OCI-LY1 (cell line): ENCODE measurements at regions not wholly inside any gene's neighbourhood (a gene's known extent, or its start where the extent isn't known, plus 50 kb on each side); places are given as distances from the start of the nearest gene placed in this dataset.
"Not testable (repeated sequence)": the region's sequence is repeated elsewhere in the genome, so short reads cannot be mapped to it uniquely, and the experiment has no call there.

ENCODE experiments used
- H2AFZ ChIP-seq: fragments of 200-600 bp; sonication (generic), shearing (Covaris generic); 2 replicates; pipeline ENCODE4 v1.6.0; 2014; ENCODE audit warnings: antibody characterized with exemption, mild to moderate bottlenecking, low read length
- H3F3A ChIP-seq: fragments of 200-600 bp; sonication (generic), shearing (Covaris generic); 2 replicates; pipeline ENCODE4 v1.6.0; 2014; ENCODE audit warnings: mild to moderate bottlenecking, antibody characterized with exemption, low read length, moderate library complexity; ENCODE audit not compliant: insufficient read depth
- H3K27ac ChIP-seq: fragments of 200-600 bp; sonication (generic); 2 replicates; pipeline ENCODE4 v1.5.1; 2014; ENCODE audit warnings: low read length, mixed run types, mild to moderate bottlenecking, low read depth; ENCODE audit not compliant: poor library complexity, severe bottlenecking
- H3K27me3 ChIP-seq: fragments of 200-600 bp; sonication (generic); 2 replicates; pipeline ENCODE4 v1.6.0; 2014; ENCODE audit warnings: antibody characterized with exemption, mild to moderate bottlenecking, low read length, moderate library complexity; ENCODE audit not compliant: insufficient read depth
- H3K36me3 ChIP-seq: fragments of 200-600 bp; sonication (generic); 2 replicates; pipeline ENCODE4 v1.6.1; 2014; ENCODE audit warnings: mild to moderate bottlenecking, antibody characterized with exemption, low read length, moderate library complexity, mixed read lengths; ENCODE audit not compliant: insufficient read depth
- H3K4me1 ChIP-seq: fragments of 200-600 bp; sonication (generic); 2 replicates; pipeline ENCODE4 v1.5.1; 2014; ENCODE audit warnings: mild to moderate bottlenecking, low read length, moderate library complexity; ENCODE audit not compliant: insufficient read depth, severe bottlenecking
- H3K4me2 ChIP-seq: fragments of 200-600 bp; sonication (generic), shearing (Covaris generic); 2 replicates; pipeline ENCODE4 v1.6.1; 2014; ENCODE audit warnings: low read length
- H3K4me3 ChIP-seq: fragments of 200-600 bp; sonication (generic); 2 replicates; pipeline ENCODE4 v1.5.1; 2014; ENCODE audit warnings: low read length, low read depth, mild to moderate bottlenecking, mixed read lengths; ENCODE audit not compliant: poor library complexity, severe bottlenecking
- H3K79me2 ChIP-seq: fragments of 200-600 bp; shearing (Covaris generic); 2 replicates; pipeline ENCODE4 v1.6.1; 2016; ENCODE audit warnings: mixed run types, low read length, mixed read lengths; ENCODE audit not compliant: insufficient read depth
- H3K9ac ChIP-seq: fragments of 200-600 bp; sonication (generic), shearing (Covaris generic); 2 replicates; pipeline ENCODE4 v1.6.1; 2014; ENCODE audit warnings: mild to moderate bottlenecking, low read length, mixed read lengths
- H3K9me2 ChIP-seq: fragments of 200-600 bp; sonication (generic), shearing (Covaris generic); 2 replicates; pipeline ENCODE4 v1.6.1; 2014; ENCODE audit warnings: low read depth, mild to moderate bottlenecking, low read length, mixed read lengths
- H3K9me3 ChIP-seq: fragments of 200-600 bp; shearing (Covaris generic); 2 replicates; pipeline ENCODE4 v1.6.1; 2014; ENCODE audit warnings: low read length, mixed read lengths
- H4K20me1 ChIP-seq: fragments of 200-600 bp; sonication (generic), shearing (Covaris generic); 2 replicates; pipeline ENCODE4 v1.6.0; 2016; ENCODE audit warnings: mild to moderate bottlenecking, low read length; ENCODE audit not compliant: insufficient read depth
- EZH2 ChIP-seq: fragments of 200-600 bp; sonication (generic), shearing (Covaris generic); IDR thresholded peaks from 2 replicates; pipeline ENCODE4 v1.8.0; 2017; ENCODE audit warnings: borderline replicate concordance, mixed run types, mild to moderate bottlenecking, antibody characterized with exemption, low read length, moderate library complexity, mixed read lengths
- TF ChIP-seq, protein P1 (sequence below): fragments of 200-600 bp; sonication (generic), shearing (Covaris generic); IDR thresholded peaks from 2 replicates; pipeline ENCODE4 v1.5.1; 2017; ENCODE audit warnings: mild to moderate bottlenecking, antibody characterized with exemption, low read length, moderate library complexity, mixed read lengths

DNA sequence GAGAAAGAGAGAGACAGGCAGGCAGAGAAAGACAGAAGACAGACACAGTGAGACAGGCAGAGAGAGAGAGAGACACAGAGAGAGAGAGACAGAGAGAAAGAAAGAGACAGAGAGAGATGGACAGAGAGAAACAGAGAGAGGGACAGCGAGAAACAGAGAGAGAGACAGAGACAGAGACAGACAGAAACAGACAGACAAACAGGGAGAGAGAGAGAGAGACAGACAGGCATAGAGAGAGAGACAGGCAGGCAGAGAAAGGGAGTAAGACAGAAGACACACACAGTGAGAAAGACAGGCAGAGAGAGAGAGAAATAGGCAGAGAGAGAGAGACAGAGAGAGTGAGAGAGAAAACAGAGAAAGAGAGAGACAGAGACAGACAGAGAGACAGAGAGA lies 105.3 kb upstream of the ANKRD30BL start:
- no peak for TF ChIP-seq EZH2
- H3K4me1 ChIP-seq, result peaks cover 52% of the 10 kb centered on the region
- H3K9me2 ChIP-seq, result no peaks in the 10 kb centered on the region
- peak overlapping the region; percentile 58 for H3K4me3 ChIP-seq
- no peaks in the 10 kb centered on the region for H3K27me3 ChIP-seq
- peak overlapping the region; percentile 75 for H3K9ac ChIP-seq
- H3K79me2 ChIP-seq, result no peaks in the 10 kb centered on the region
- H3K36me3 ChIP-seq, result no peaks in the 10 kb centered on the region
- H3K27ac ChIP-seq, result peak overlapping the region; percentile 94
- H4K20me1 ChIP-seq, result no peaks in the 10 kb centered on the region
- peaks cover 3% of the 10 kb centered on the region; the same call in 1 of the 2 replicates for H3F3A ChIP-seq
- H3K4me2 ChIP-seq, result peak overlapping the region; percentile 92
- H3K9me3 ChIP-seq, result no peaks in the 10 kb centered on the region
- H2AFZ ChIP-seq, result no peak overlapping the region

DNA sequence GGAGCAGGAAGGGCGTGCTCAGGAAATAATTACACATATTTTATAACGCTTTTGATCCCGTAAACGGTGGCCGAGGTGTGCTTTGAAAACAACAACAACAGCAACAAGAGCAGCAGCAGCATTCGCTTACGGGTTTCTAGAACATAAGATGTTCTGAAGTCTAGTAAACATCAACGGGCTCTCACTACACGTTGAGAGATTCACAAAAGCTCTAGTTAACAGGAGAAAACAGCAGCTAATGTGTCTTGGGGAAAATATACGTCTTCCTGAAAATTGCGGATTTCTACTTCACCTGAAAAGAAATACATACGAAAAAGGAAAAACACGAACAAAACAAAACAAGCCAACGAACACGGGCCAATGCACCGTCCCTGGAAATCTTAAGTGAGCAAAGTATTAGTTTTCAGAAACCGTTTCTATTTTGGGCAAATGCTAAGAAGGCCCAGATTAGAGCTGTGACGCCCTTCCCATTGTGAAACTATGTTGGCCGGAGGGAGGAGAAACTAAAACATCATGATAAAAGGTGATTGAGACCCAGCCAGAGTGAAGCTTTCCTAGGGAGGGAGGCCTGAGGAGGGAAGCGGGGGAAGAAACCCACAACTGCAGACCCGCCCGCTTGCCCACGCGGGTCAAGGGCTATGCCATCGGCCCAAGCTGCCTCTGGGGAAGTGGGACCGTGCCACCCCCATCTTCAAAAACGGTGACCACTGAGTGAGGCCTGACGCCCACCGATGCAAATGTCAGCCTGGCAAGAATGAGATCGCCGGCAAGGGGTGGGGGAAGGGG lies 105.9 kb upstream of the ANKRD30BL start:
- H3K27me3 ChIP-seq, H4K20me1 ChIP-seq, H3F3A ChIP-seq, H3K9me2 ChIP-seq, H2AFZ ChIP-seq, H3K9me3 ChIP-seq, H3K36me3 ChIP-seq, H3K79me2 ChIP-seq: not testable (repeated sequence)
- Histone ChIP-seq H3K4me2 (peak overlapping the region; percentile 92), H3K9ac (peak overlapping the region; percentile 75), H3K4me1 (peaks cover 52% of the 10 kb centered on the region), H3K4me3 (peak overlapping the region; percentile 58), H3K27ac (peak overlapping the region; percentile 94)

DNA sequence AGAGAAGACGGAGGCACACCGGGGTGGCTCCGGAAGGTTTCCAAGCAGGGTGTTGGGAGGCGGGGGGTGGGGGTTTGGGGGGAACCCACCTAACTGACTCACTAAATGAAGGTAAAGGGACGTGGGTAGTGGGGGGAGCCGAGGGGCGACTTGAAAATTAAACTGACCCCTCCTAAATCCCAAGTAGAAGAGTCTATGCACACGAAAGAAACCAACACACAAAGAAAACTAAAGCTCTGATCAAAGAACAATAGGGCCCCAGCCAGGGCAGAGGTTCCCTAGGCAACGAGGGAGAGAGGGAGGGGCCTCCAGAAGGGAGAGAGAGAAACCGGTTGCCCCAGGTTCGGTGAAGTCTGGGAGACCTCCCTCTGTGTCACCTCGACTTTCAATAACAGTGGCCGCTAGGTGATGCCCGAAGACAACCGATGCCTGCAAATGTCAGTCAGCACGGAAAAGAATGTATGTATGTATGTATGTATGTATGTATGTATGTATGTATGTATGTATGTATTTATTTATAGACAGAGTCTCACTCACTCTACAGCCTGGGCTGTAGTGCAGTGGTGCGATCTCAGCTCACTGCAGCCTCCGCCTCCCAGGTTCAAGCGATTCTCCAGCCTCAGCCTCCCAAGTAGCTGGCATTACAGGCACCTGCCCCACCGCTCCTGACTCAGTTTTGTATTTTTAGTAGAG lies 106.7 kb upstream of the ANKRD30BL start:
- TF ChIP-seq, protein P1, sequence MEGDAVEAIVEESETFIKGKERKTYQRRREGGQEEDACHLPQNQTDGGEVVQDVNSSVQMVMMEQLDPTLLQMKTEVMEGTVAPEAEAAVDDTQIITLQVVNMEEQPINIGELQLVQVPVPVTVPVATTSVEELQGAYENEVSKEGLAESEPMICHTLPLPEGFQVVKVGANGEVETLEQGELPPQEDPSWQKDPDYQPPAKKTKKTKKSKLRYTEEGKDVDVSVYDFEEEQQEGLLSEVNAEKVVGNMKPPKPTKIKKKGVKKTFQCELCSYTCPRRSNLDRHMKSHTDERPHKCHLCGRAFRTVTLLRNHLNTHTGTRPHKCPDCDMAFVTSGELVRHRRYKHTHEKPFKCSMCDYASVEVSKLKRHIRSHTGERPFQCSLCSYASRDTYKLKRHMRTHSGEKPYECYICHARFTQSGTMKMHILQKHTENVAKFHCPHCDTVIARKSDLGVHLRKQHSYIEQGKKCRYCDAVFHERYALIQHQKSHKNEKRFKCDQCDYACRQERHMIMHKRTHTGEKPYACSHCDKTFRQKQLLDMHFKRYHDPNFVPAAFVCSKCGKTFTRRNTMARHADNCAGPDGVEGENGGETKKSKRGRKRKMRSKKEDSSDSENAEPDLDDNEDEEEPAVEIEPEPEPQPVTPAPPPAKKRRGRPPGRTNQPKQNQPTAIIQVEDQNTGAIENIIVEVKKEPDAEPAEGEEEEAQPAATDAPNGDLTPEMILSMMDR, result peak; percentile 69
- H2AFZ ChIP-seq, H3K27me3 ChIP-seq, H3K36me3 ChIP-seq, H3F3A ChIP-seq, H3K9me2 ChIP-seq, H4K20me1 ChIP-seq, H3K9me3 ChIP-seq, H3K79me2 ChIP-seq: not testable (repeated sequence)
- H3K27ac ChIP-seq, result peak overlapping the region; percentile 94
- H3K4me1 ChIP-seq, result peaks cover 52% of the 10 kb centered on the region
- peak overlapping the region; percentile 92 for H3K4me2 ChIP-seq
- peak overlapping the region; percentile 58 for H3K4me3 ChIP-seq
- peak overlapping the region; percentile 75; the same call in 1 of the 2 replicates for H3K9ac ChIP-seq

DNA sequence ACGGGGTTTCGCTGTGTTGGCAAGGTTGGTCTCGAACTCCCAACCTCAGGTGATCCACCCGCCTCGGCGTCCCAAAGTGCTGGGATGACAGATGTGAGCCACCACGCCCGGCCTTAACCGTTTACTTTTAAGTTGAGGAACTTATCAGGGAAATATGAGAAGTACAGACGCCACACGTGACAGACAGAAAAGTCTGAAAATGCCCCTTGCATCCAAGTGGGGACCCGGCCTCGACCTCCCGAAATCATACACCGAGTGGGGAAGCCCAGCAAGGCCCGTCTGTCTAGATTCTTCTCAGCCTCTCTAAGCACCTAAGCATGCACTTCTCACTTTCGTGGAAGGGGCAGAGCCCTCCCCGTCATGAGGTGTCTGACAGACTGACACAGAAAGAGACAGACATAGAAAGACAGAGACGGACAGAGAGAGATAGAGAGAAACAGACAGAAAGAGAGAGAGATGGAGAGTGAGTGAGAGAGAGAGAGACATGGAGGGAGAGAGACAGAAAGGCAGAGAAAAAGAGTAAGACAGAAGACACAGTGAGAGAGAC lies 107.3 kb upstream of the ANKRD30BL start:
- H3K4me3 ChIP-seq, result peak overlapping the region; percentile 58
- TF ChIP-seq EZH2, result no peak
- TF ChIP-seq, protein P1, result no peak

More for the DNA sequence above, 107.3 kb upstream of the ANKRD30BL start:
- Histone ChIP-seq H3K9ac (peak overlapping the region; percentile 37), H3K79me2 (no peaks in the 10 kb centered on the region), H3K9me2 (no peaks in the 10 kb centered on the region), H3K9me3 (no peaks in the 10 kb centered on the region), H3K36me3 (no peaks in the 10 kb centered on the region), H4K20me1 (no peaks in the 10 kb centered on the region), H3K4me1 (peaks cover 52% of the 10 kb centered on the region), H3K27me3 (no peaks in the 10 kb centered on the region), H3K4me2 (peak overlapping the region; percentile 56), H3K27ac (peak overlapping the region; percentile 94), H2AFZ (peak overlapping the region; percentile 13; the same call in 1 of the 2 replicates), H3F3A (peaks cover 3% of the 10 kb centered on the region; the same call in 1 of the 2 replicates)
